Right cardiac atrium (tissue), 5 donors: ENCODE measurements at regions not wholly inside any gene's neighbourhood (a gene's known extent, or its start where the extent isn't known, plus 50 kb on each side); places are given as distances from the start of the nearest gene placed in this dataset.
A peak's percentile ranks its signal among the peaks of the same experiment; 100 is the strongest.

ENCODE experiments used
- ATAC-seq, 2 donors: fragments of 200-7000 bp; cut with Tn5 transposase; one replicate each; pipeline versions ENCODE4 v1.8.0 to v1.9.1; 2020; ENCODE audit warnings: moderate library complexity in 2 of 2, mild to moderate bottlenecking in 1 of 2
- DNase-seq, 3 donors: peaks; one replicate each; pipeline ENCODE4 v3.0.0-alpha.2; 2020
- H3K27ac ChIP-seq: one replicate; pipeline ENCODE4 v1.5.1; 2013; ENCODE audit warnings: mild to moderate bottlenecking, low read length, control low read depth, moderate library complexity
- H3K27me3 ChIP-seq: one replicate; pipeline ENCODE4 v1.6.1; 2013; ENCODE audit not compliant: control insufficient read depth, insufficient read depth
- H3K4me1 ChIP-seq: one replicate; pipeline ENCODE4 v1.6.1; 2013; ENCODE audit warnings: low read length; ENCODE audit not compliant: control insufficient read depth, insufficient read depth
- H3K4me3 ChIP-seq: one replicate; pipeline ENCODE4 v1.5.1; 2013; ENCODE audit warnings: low read length, control low read depth
- H3K9me3 ChIP-seq: one replicate; pipeline ENCODE4 v1.6.1; 2013; ENCODE audit warnings: low read length; ENCODE audit not compliant: control insufficient read depth
- WGBS: extraction: QIAGEN DNeasy Blood & Tissue Kit; methylation state at CpG from one replicate; pipeline ENCODE4 v1.1.7; 2013; 5-methylcytosine and 5-hydroxymethylcytosine counted together
- intact Hi-C, 4 donors: fragments of 100-400 bp; cut with DNase I; formaldehyde crosslinking; loops; one replicate each; pipeline versions ENCODE4 v1.11.0 to v1.14.0; 2022 to 2023
- donor health status: healthy with polysubstance abuse.
- donor health status: DM: no; HTN: yes; CAD: no.
- donor health status: DM: no; HTN: no; CAD: no.
- donor health status: DM: no; HTN: yes; CAD: no; lungs with severe emphysema.
- donor health status: DM: yes; HTN: yes; CAD: no.

DNA sequence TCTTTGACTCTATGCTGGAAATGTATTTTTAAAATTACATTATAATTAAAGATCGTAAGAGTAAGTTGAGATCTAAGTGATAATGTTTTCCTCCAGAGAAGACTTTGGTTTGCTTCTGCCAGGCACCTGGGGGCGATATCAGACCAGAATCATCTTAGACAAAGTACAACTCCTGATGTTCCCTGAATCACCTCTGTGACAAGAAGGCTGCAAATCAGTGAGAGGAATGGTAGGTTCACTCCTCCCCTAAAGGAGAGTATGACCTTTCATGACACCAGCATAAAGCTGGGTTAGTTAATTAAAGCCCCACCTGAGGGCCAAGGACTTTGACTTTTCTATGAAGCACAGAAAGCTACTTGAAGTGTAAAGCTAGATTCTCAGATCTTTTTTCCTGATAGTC lies 114.4 kb upstream of the DTNA start:
- 45% methylated on average over 2 of the region's 2 CpGs for WGBS
- intact Hi-C loops: no loop called here
- no peaks in the 10 kb centered on the region for H3K4me1 ChIP-seq

DNA sequence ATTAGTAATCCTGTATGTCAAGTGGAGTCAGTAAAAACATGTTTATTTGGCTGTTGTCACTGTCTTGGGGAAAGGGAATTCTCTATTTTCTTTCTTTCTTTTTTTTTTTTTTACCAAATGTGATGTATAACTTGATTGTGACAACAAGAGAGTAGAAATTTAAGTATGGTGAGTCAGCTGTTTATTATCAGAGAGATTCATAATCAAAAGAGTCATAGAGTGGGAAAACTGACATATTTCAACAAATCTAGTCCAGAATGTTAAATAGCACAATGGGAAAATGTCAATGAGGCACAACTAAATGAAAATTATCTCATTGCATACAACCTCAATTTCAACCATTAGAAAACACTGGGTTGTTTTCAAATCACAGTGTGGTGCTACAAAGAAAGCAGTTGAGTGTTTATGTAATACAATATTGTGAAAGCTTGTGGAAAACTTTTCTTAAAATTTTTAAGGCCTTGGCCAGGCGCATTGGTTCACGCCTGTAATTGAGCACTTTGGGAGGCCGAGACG lies 111.9 kb upstream of the DTNA start:
- Histone ChIP-seq H3K4me3 (no peak overlapping the region), H3K27me3 (no peaks in the 10 kb centered on the region), H3K27ac (no peak overlapping the region), H3K4me1 (peaks cover 2% of the 10 kb centered on the region), H3K9me3 (no peaks in the 10 kb centered on the region)
- intact Hi-C loops: no loop called here
- whole genome bisulfite sequencing: 94% methylated on average over 4 of the region's 4 CpGs
- ATAC-seq: no peak
- no peak for DNase-seq

More for the DNA sequence above, 114.4 kb upstream of the DTNA start:
- ATAC-seq (no peak), DNase-seq (no peak)
- H3K4me3 ChIP-seq: peak overlapping the region; percentile 35
- H3K27ac ChIP-seq: peak overlapping the region; percentile 30
- no peaks in the 10 kb centered on the region for H3K27me3 ChIP-seq
- no peaks in the 10 kb centered on the region for H3K9me3 ChIP-seq

DNA sequence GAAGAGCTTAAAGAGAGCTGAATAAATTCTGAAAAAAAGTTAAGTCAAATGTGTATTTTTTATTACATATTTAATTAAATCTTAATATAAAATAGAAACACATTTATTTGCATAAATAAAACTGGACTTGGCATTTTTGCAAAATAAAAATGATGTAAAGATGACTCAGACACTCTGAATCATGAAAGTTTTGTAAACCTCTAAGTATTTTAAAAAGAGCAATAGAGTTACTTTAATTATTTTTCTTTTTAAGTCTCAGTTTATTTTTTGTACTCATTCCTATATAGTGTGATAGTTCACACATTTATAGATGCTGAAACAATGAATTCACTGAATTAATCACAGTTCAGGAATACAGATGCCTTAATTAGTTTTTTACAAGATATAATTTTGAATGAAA lies 109.9 kb upstream of the DTNA start:
- peaks cover 2% of the 10 kb centered on the region for H3K4me1 ChIP-seq
- DNase-seq: no peak
- ATAC-seq: no peak
- H3K27me3 ChIP-seq: no peaks in the 10 kb centered on the region
- intact Hi-C loops: no loop called here
- no peaks in the 10 kb centered on the region for H3K9me3 ChIP-seq
- H3K27ac ChIP-seq: no peak overlapping the region
- no peak overlapping the region for H3K4me3 ChIP-seq

- H3K4me1 ChIP-seq: peaks cover 2% of the 10 kb centered on the region
- WGBS: 78% methylated on average over 2 of the region's 2 CpGs
- no peaks in the 10 kb centered on the region for H3K27me3 ChIP-seq
- no peak overlapping the region for H3K4me3 ChIP-seq
- no peak for DNase-seq
- no peak overlapping the region for H3K27ac ChIP-seq
- no peak for ATAC-seq
- no peaks in the 10 kb centered on the region for H3K9me3 ChIP-seq
- intact Hi-C loops: no loop called here
Measured at GRCh38 chr18:34600874-34601656, 109.0 kb upstream of the DTNA start.

GRCh38 chr18:34604591-34604990 lies 105.5 kb upstream of the DTNA start:
- Histone ChIP-seq H3K9me3 (no peaks in the 10 kb centered on the region), H3K27me3 (no peaks in the 10 kb centered on the region), H3K4me1 (peaks cover 2% of the 10 kb centered on the region), H3K4me3 (no peak overlapping the region), H3K27ac (no peak overlapping the region)
- intact Hi-C loops: no loop called here
- DNase-seq (no peak), ATAC-seq (no peak)
- WGBS: 67% methylated on average over 2 of the region's 2 CpGs

GRCh38 chr18:34606851-34607250 lies 103.2 kb upstream of the DTNA start:
- Histone ChIP-seq H3K4me1 (peaks cover 2% of the 10 kb centered on the region), H3K4me3 (no peak overlapping the region), H3K27me3 (no peaks in the 10 kb centered on the region), H3K27ac (no peak overlapping the region), H3K9me3 (no peaks in the 10 kb centered on the region)
- 75% methylated on average over 3 of the region's 3 CpGs for WGBS
- intact Hi-C loops: no loop called here
- DNase-seq (no peak), ATAC-seq (no peak)

DNA sequence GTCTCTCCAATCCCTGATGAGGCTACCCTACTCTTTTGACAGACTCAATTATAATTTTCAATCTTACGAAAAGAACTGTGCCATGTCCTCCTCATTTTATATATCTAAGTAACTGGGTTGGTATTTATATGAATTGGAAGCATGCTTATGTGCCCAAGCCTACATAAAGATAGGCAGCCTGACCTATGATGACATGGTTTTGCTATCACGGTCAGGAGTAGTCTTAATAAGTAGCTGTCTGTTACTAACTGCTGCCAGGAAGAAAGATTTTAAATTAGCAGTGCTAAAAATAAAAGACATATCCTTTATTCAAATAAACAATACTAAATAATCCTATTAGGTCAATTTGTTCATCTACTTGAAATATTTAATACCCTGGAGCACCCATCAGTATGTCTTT lies 102.0 kb upstream of the DTNA start:
- Histone ChIP-seq H3K4me1 (peaks cover 2% of the 10 kb centered on the region), H3K9me3 (no peaks in the 10 kb centered on the region), H3K27me3 (no peaks in the 10 kb centered on the region), H3K27ac (no peak overlapping the region), H3K4me3 (no peak overlapping the region)
- DNase-seq (no peak), ATAC-seq (no peak)
- intact Hi-C loops: no loop called here
- whole genome bisulfite sequencing: 56% methylated on average over 2 of the region's 2 CpGs

GRCh38 chr18:34609986-34610648 lies 100.0 kb upstream of the DTNA start:
- Histone ChIP-seq H3K27me3 (no peaks in the 10 kb centered on the region), H3K9me3 (no peaks in the 10 kb centered on the region), H3K4me1 (peaks cover 2% of the 10 kb centered on the region), H3K27ac (no peak overlapping the region), H3K4me3 (no peak overlapping the region)
- ATAC-seq (no peak), DNase-seq (no peak)
- intact Hi-C loops: no loop called here
- WGBS: 79% methylated on average over 4 of the region's 4 CpGs

DNA sequence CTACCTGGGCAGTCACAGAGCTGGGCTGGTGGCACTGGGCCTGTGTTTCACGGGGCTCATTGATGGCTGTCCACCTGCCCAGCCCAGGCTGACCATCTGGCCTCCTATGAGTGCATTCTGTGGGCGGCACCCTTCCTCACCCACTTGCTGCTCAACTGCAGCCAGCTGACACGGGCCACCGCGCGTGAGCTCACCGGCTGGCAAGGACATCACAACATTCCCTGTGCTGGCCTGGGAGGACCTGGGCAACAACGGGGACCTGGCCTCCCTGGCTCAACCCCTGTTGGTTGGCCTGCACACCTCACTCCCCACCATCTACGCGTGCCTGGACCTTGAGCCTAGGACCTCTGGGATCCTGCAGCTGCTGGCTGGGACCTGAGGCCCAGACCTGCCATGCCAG lies 98.2 kb upstream of the DTNA start:
- DNase-seq (peak in 2 of 3 donors; percentile 42 to 45), ATAC-seq (peak; percentile 34 to 56)
- H3K4me1 ChIP-seq: peaks cover 2% of the 10 kb centered on the region
- 93% methylated on average over 10 of the region's 10 CpGs for WGBS
- intact Hi-C loops: no loop called here
- no peaks in the 10 kb centered on the region for H3K9me3 ChIP-seq
- no peak overlapping the region for H3K4me3 ChIP-seq
- no peaks in the 10 kb centered on the region for H3K27me3 ChIP-seq
- H3K27ac ChIP-seq: no peak overlapping the region

DNA sequence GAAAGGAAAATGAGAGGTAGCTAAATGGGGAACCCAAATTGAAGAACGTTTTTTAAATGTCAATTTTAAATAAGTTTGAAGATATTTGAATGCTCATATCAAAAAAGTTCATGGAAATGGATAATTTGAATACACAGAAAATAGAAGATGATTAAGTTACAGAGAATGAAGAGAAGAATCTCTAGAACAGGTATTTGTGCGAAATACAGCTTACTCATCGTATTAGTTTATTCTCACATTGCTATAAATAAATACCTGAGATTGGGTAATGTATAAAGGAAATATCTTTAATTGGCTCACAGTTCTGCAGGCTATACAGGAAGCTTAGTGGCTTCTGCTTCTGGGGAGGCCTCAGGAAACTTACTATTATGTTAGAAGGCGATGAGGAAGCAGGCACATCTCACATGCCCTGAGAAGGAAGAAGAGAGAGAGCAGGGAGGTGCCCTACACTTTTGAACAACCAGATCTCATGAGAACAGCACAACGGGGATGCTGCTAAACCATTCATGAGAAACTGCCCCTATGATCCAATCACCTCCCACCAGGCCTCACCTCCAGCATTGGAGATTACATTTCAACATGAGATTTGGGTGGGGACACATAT lies 89.7 kb upstream of the DTNA start:
- Histone ChIP-seq H3K27me3 (no peaks in the 10 kb centered on the region), H3K4me1 (no peaks in the 10 kb centered on the region), H3K27ac (no peak overlapping the region), H3K9me3 (no peaks in the 10 kb centered on the region), H3K4me3 (no peak overlapping the region)
- ATAC-seq (no peak), DNase-seq (no peak)
- intact Hi-C loops: no loop called here
- WGBS: 81% methylated on average over 5 of the region's 5 CpGs

- Histone ChIP-seq H3K4me3 (no peak overlapping the region), H3K27ac (no peak overlapping the region), H3K4me1 (no peaks in the 10 kb centered on the region), H3K9me3 (no peaks in the 10 kb centered on the region), H3K27me3 (no peaks in the 10 kb centered on the region)
- intact Hi-C loops: no loop called here
- DNase-seq (no peak), ATAC-seq (no peak)
- WGBS: 91% methylated on average over 2 of the region's 2 CpGs
Measured at GRCh38 chr18:34623557-34623956, 86.5 kb upstream of the DTNA start.
